ENCODE measurements at regions not wholly inside any gene's neighbourhood (a gene's known extent, or its start where the extent isn't known, plus 50 kb on each side); places are given as distances from the start of the nearest gene placed in this dataset.

DNA sequence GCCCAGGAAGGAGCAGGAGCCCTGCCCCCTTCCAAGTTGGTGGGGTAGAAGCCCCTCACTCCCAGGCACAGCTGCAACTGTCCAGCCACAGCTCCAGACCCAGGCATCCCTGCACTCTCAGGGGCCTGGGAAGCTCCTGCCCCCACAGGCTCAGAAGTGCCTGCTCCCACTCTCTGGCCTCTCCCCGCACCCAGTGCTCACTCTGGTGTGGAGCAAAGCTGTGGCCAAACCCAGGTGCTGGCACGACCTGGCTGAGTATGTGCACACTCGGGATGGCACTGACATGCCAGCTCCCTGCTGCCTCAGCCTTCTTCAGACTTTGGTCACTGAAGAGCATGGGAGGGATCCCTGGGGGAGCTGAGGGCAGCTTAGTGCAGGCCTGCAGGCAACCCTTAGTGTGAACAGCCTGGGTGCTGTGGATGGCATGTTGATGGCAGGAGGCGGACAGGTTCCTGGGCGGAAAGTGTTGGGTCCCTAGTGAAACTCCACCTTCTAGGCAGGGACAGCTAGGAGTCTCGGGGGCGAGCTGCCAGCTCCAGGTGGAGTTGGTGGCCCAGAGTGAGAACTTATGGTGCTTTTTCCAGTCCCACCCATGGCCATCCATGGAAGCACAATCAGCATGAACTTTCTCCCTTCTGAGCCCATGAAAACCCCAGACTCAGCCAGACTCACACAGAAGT is 489.2 kb upstream of the ROBO2 start:
- no peak for DNase-seq

DNA sequence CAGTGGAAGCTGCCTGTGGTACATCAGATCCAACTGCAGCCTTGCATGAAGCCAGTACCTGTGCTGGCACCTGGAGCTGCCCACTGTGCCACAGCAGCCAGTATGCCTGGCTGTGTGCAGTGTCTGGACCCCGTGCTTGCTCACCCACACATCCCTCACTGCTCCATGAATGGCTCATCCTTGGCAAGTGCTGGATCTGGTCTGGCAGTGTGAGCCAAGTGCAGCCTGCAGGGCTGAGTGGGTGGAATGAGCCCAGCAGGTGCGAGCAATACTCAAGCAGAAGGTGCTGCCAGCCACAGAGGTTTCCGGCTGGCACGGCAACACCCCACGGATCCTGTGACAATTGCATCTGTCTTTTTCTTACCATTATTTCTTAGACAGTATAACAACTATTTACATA is 488.2 kb upstream of the ROBO2 start:
- no peak for DNase-seq

DNA sequence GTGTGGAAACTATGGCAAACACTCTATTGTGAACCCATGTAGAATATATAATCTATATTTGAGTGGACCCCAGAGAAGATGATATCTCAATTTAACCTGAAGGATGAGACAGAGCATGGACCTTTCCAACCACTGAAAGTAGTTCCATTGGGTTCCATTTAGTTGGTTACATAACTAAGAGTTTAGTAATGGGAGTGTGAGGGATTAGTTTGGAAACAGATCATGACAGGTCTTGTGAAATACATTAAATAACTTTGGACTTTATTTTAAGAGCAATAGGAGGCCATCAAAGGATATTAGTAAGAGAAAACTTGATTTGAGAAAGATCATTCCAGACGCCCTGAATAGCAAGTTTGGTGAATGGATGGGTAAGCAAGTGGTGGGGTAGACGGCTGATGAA is 487.2 kb upstream of the ROBO2 start:
- no peak for DNase-seq

DNA sequence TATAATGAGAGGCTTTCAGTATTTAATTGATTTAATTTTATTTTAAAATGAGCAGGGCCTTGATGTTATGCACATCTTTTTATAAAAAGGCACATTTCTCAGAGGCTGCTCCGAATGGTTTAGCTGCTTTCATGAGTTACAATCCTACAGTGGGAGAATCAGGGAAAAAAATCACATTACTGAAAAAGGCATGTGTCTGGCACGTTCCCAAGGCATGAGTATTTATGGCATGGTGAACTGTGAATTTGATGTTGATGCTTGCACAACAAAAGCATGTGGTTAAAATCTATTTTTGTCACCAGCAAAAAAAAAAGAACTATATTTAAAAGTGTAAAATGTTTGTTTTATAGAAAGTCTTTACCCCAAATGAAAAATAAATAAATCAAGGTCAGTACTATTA is 485.2 kb upstream of the ROBO2 start:
- DNase-seq = no peak

DNA sequence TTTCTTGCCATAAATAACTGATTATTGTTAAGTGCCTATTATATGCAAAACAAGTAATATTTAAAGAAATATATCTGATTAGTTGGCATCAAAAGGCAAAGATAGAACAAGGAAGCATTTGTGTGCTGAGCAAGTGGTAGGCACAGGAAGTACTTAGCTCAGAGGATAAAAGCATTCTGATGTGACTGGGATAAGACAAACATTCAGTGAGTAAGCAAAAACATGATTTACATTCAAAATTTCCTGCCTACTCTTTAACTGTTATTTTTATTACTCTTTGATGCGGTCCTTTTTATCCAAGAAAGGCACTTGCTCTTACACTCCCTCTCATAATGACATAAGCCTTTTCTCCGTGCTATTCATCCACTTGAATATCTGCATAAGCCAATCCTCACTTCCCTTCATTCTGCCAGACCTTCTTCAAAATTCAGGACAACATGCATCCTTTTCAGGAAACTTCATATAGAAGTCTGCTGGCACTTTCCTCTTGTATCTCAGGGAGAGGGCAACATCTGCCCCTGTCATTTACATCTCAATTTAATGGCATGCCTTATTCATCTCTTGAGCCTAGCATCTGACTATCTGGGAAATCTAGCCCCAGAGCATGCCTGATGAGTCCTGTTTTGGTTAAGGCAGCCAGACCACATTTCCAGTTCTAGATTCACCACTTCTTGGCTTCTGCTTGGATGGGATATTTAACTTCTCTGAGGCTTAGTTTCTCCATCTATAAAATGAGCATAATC is 478.2 kb upstream of the ROBO2 start:
- DNase-seq = no peak

DNA sequence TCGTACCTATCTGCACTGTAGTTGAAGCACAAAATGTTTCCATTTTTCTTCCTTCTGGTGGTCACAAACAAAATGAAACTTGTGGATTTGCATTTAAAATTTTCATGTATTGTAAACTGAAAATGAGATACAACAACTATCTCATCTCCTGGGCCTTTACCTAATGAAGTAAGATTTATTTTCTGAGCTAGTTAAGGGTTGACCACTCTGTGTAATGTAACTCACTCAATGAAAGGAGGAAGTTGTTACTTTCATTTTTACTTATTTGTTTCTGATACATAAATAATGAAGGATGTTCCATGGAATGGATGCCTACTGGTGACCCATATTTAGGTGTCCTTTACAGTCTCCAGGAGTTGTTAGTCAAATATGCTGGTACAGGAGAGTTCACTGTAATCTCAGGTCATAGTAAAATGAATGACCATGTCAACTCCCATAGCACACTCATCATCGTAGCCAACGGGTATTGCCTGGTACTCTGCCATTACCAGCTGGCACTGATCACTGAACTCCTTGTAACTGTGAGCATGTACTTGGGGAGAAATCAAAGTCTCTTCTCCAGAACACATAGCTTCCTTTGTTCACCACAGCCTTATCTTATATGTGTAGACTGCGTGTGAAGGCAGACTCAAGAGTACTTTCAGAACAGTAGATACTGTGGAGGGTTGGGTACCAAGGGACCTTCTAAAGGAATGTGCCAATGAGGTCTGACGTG is 474.2 kb upstream of the ROBO2 start:
- no peak for DNase-seq

DNA sequence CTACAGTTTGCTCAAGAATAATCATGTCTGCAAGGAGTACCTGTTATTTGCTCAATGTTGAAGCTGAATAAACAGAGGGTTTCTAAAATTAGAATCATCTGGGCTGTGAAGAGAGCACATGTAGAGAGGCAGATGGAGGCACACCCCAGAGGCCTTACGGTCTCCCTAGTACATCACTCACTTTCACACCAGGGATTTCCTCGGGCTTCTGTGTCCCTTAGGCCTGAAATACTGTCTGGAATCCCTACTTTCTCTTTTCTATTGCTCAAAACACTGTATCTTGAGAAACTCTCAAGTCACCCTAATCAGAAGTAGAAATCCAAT is 473.7 kb upstream of the ROBO2 start:
- DNase-seq = no peak

DNA sequence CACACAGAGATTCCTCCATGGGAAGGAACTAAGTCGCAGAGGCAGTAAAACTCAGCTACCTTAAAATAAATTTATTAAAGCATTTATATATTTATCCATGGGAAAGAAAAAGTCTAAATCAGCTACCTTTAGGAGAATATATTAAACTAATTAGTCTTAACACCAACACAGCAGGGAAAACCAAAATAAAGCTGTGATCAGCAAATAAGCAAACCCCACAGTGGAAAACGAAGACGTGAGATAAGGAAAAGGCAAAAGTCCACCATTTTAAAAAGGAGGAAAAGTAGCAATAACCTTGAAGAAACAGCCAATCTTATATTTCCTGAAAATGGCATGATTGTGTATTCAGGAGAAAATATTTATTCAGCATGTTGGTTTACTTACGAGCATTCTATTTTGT is 473.0 kb upstream of the ROBO2 start:
- DNase-seq = no peak

DNA sequence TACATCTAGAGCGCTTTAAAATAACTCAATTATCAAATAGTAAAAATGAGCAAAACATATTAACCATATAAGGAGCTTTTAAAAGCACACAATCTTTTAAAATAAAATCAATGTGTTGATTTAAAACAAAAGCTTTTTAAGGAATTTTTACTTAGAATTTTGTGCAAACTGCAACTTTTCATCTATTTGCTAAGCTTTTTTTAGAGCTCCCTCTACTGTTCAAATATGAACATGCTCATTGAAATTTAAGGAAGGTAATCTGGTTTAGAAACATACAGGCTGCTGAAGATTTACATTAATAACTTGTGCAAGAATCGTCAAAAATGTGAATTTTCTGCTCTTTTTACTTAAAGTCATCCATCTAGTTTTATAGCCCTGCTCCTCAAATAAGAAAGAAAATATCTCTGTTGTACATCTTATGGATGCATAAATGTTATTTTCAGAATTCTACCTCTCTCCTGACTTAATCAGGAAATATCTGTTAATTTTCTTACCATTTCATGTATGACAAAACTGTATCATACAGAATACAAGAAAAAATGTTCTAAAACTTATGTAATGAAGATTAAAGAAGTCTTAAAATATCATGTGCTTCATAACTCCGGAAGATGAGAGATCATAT is 469.4 kb upstream of the ROBO2 start:
- DNase-seq = no peak

DNA sequence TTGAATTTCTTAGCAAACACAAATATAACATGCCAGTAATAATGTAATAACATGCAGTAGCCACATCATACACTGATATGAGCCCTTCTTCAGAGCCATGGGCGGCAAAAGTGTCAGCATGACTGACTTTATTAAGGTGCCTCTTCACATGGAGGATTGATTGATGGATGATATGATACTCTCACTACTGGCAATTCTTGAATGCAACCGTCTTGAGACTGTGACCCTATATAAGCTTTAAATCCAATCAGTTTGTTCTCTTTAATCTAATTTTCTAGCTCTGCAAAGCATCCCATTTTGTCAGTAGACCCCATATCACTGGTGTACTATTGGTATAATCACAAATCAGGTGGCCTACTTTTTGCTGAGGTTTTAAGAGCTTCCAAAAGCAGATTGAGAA is 463.7 kb upstream of the ROBO2 start:
- DNase-seq = no peak

DNA sequence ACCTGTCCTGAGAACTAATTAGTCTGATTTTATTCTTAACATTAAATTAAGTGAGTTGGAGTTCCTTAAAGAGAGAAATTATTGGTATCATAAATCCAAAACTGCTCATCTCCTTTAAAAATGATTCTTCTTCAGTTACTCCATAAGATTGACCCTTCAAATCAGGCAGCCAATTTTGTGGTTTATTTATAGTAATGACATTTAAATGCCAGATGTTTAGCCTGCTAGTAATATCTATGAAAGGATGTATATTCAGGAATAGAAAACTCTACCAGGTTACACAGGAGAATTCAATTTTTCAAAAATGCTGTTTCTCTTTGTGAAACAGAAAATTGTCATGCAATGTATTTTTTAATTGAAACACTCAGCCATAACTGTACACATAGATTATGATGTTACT is 457.8 kb upstream of the ROBO2 start:
- no peak for DNase-seq

DNA sequence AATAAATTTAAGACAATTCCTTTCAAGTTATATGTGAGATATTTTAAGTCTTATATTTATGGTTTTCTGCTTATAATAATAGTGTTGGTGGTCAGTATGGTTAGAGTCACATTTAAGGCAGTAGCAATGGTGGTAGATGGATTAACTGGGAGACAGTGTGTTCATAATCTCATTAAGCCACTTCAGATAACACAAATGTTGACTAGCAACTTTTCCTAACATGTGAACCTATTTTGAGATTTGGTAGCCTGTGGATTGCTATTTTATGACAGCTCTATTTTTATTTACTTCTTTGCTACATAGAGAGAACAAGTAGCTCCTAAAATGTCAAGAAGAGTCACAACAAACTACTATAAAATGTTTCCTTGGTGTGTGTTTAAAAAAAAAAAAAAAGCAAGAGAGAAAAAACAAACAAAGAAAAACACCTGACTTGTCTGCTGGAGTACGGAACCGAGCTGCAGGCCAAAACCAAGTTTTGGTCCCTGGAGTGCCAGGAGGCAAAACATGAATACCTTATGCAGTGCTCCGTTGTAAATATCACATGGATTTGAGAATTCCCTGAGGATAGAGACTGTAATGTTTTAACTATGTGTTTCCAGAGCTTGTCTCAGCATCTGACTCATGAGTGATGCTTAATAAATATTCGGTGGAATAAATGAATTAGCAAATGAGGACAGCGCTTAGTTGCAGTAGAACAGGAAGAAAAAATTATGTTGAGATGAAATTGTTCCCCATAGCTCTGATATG is 457.1 kb upstream of the ROBO2 start:
- DNase-seq = no peak

DNA sequence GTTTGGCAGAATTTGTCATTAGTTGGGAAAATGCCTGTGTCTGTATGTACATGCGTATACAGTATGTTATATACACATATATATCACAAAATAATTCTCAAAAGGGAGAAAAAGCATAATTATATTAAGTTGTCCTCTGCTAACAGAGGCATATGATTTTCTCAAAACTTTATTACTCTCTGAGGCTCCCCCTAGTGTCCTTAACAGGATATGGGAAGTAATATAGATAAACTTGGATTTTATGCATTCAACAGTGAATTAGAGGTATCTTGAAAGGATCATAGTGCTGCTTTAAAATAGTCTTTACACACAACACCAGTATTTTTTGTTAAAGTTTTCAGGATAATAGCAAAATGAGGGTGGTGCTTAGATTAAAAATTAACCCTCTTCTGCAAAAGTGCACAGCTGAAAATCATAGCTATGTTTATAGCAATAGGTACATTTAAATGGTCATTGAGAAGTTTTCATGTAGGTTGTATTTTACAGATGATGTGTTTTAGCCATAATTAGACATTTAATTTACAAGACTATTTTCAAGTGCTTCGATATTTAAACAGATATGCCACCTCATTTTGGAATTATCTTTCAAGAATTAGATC is 454.0 kb upstream of the ROBO2 start:
- no peak for DNase-seq

DNA sequence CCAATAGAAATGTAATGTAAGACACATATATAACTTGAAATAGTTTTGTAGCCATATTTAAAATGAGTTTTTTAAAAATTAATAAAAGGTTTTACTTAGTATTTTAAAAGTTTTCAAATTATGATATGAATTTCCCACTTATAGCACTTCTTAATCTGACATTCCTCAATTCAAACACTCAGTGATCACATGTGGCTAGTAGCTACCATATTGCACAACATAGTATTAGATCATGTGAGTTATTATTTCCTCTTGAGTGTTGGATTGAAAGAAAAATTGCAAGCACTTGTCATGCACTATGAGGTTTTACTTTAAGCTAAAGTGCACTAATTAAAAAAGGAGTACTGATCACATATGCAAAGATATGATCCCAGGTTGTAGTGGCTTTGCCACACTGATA is 453.4 kb upstream of the ROBO2 start:
- DNase-seq = no peak

DNA sequence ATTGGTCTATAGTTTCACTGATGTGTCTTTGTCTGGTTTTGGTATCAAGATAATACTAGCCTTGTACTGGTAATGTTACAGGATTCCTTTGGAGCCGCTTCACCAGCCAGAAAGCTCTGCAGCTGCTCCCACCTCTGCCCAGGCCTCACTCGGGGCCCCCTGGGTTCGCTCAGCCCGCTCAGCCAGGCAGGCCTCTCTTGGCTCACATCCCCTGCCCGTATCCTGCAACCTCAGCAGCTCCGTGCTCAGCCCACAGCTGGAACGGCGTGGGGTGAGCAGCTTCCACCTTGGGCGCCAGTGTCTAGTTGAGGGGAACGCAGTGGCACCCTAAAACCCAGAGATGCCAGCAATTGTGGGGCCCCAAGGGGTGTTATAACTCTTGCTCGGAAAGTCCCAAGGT is 429.7 kb upstream of the ROBO2 start:
- no peak for DNase-seq

DNA sequence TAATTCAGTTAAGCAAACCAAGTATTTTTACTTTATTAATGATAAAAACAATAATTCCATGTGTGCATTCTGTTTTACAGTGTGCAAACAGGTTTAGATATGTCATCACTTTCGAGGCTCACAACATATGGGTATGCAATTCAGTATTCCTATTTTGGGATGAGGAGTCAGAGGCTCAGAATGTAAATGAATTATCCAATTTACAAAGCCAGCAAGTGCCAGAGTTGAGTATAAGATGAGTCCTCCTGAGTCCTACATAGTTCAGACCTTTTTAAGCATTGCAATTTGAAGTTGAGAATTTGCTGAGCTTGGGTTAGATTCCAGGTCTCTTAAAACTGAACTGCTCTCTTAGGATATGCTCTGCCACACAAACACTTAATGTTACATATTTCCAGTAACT is 424.2 kb upstream of the ROBO2 start:
- DNase-seq = no peak

DNA sequence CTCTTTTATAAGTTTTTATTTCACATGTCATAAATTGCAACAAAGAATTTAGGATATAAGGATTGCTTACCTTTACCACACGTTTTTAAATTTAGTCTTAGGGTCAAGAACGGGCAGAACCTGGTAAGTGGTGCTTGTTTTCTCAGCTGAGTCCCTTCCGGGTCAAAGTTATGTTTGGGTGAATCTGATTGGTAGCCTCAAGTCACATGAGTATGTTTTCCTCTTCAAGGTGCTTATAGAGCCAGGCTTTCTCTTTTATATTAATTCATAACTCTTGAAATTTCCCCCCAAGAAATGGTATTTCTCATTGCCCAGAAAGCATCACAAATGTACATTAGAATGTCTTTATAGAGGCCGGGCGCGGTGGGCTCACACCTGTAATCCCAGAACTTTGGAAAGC is 415.7 kb upstream of the ROBO2 start:
- DNase-seq = no peak

DNA sequence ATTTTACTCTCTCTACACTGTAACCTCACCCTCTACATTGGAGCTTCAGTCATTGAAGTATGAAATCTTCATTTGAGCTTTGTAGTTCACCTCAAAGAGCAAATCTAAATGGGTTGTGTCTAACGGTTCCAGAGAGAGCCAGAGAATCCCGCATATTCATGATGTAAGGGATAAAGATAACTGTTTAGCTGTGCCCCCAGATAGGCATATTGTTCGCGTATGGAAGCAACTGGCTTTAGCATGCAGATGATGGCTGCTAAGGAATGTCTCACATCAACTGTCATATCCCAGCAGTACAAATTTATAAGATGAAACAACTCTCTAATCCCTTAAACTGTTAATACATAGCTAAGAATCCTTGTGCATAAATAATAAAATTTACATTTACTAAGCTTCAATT is 412.7 kb upstream of the ROBO2 start:
- DNase-seq = no peak

DNA sequence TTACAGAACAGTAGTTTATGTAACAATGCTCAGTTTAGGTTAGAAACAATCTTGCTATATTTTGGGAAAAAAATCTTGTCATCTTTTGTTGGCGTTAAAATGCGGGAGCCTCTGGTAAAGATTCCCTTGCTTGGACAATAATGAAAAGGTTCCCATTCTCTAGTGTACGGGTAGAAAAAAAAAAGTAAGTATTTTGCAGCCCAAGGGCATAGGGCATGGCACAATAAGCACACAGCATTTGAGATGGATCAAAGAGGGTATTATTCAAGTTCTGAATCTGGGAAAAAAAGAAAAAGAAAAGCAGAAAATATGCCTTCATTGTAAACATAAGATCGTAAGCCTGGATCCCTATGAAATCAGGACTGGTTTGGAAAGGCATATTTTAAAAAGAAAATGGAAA is 408.6 kb upstream of the ROBO2 start:
- no peak for DNase-seq

DNA sequence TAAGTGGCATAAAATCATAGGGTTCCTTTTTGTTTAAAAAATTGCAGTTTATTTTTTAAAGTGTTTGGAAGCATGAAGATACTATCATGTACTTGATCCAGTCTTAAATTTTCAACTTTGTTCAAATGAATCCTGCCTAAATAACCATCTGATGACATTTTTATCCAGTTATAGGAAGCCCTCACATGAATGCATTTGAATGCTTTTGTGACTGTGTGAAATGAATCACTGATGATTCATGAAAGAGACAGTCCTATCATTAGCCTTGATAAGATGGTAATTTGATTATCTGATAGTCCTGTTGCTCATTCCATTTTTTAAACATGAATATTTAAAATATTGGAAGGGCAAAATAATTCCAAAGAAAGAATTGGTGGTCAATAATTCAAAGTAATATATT is 401.9 kb upstream of the ROBO2 start:
- DNase-seq = no peak

DNA sequence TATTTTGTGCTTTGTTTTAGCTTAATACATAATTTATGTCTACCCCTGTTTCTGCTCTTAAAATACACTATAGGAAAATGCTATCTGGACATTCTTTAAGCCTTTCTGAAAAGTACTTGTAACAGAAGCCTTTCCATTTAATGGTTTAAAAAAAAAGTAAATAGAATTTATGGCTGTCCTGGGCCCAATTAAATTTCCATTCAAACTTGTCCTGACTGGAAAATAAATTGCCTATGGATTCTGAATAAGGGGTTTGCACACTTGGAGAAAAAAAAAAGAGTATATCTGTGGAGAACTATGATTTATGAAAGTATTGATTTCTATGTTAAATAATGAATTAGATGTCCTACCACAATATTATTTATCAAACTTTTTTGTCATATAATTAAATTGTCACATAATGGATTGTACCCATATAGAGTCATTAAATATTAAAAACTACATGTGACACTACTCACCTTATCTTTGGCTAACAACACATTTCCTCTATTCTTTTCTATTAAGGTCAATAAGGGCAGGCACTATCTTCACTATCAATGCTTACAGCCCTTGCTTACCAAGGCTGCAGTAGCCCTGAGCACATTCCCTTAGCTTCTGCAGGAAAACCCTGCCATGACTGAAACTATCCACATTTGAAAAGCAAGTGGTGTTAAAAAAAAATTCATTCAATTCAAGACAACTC is 396.1 kb upstream of the ROBO2 start:
- DNase-seq = no peak

DNA sequence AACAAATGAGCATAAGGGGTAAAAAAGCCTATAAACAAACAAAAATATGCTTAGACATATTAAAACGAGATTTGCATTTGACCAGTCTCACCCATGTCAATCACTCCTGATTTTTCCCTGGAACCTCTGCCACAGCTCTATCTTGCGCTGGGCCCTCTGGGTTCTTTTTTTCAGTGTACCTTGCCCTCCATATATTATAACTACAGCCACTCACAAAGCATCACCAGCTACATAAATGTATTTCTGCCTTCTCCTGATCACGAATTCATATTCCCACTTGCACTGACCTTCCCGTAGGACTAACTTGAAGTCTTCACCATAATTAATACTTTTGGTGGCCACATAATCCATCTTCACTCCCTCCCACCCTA is 395.6 kb upstream of the ROBO2 start:
- DNase-seq = no peak
